Smooth muscle cell (in vitro differentiated cells): ENCODE measurements at regions not wholly inside any gene's neighbourhood (a gene's known extent, or its start where the extent isn't known, plus 50 kb on each side); places are given as distances from the start of the nearest gene placed in this dataset.
"Not testable (repeated sequence)": the region's sequence is repeated elsewhere in the genome, so short reads cannot be mapped to it uniquely, and the experiment has no call there.

Source experiments
- DNase-seq: peaks from one replicate; lab custom pipeline; 2025; ENCODE audit not compliant: unreplicated experiment; lab: John Stamatoyannopoulos, UW
- H2AFZ ChIP-seq: fragments of 200-600 bp; sonication (generic); 2 replicates; pipeline ENCODE4 v1.6.0; 2016; ENCODE audit warnings: antibody characterized with exemption, low read depth, mild to moderate bottlenecking
- H3F3A ChIP-seq: fragments of 200-600 bp; sonication (generic); 2 replicates; pipeline ENCODE4 v1.6.0; 2017; ENCODE audit warnings: antibody characterized with exemption, low read depth
- H3K27ac ChIP-seq: fragments of 200-600 bp; sonication (generic); 2 replicates; pipeline ENCODE4 v1.5.1; 2016; ENCODE audit warnings: low read depth, mild to moderate bottlenecking
- H3K27me3 ChIP-seq: fragments of 200-600 bp; sonication (generic); 2 replicates; pipeline ENCODE4 v1.6.1; 2016; ENCODE audit warnings: low read depth, mild to moderate bottlenecking
- H3K36me3 ChIP-seq: fragments of 200-600 bp; sonication (generic); 2 replicates; pipeline ENCODE4 v1.5.1; 2016; ENCODE audit warnings: low read depth
- H3K4me1 ChIP-seq: fragments of 200-600 bp; sonication (generic); 2 replicates; pipeline ENCODE4 v1.5.1; 2016; ENCODE audit warnings: low read depth
- H3K4me2 ChIP-seq: fragments of 200-600 bp; sonication (generic); 2 replicates; pipeline ENCODE4 v1.6.0; 2016; ENCODE audit warnings: mild to moderate bottlenecking
- H3K4me3 ChIP-seq: fragments of 200-600 bp; sonication (generic); 2 replicates; pipeline ENCODE4 v1.5.1; 2016; ENCODE audit warnings: mild to moderate bottlenecking
- H3K79me2 ChIP-seq: fragments of 200-600 bp; sonication (generic); 2 replicates; pipeline ENCODE4 v1.6.0; 2016; ENCODE audit warnings: low read depth, mild to moderate bottlenecking
- H3K9ac ChIP-seq: fragments of 200-600 bp; sonication (generic); 2 replicates; pipeline ENCODE4 v1.6.0; 2016; ENCODE audit warnings: low read depth
- H3K9me3 ChIP-seq: fragments of 200-600 bp; sonication (generic); replicated peaks from 2 replicates; pipeline ENCODE4 v1.5.1; 2016; ENCODE audit warnings: low read depth
- H4K20me1 ChIP-seq: fragments of 200-600 bp; sonication (generic); 2 replicates; pipeline ENCODE4 v1.6.0; 2016; ENCODE audit warnings: low read depth
- WGBS: methylation state at CpG from one replicate; pipeline ENCODE4 v1.1.7; 2016; ENCODE audit warnings: low lambda C conversion rate; 5-methylcytosine and 5-hydroxymethylcytosine counted together
- TF ChIP-seq, protein P1 (sequence below): fragments of 200-600 bp; sonication (generic); IDR thresholded peaks from 2 replicates; pipeline ENCODE4 v1.5.1; 2017; ENCODE audit warnings: borderline replicate concordance, mild to moderate bottlenecking, antibody characterized with exemption; ENCODE audit not compliant: insufficient read depth, poor library complexity, severe bottlenecking

DNA sequence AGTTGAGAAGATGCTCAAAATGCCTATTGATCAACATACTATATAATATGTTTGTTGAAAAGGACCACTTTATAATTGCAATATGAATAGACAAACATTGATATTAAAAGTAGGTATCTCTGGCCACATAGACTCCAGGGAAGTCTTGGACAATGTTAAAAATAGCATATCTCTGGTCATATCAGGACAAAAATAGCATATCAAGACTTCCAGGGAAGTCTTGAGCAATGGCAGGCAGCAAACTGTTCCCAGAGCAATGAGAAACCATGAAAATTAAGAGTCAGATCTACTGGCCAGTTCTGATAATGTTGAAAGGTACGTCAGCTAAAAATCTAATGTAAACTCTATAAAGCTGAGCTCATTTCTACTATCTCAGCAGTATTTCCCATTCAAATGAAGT is 1130.3 kb upstream of the CITED2 start:
- H3K9ac ChIP-seq: no peak overlapping the region
- no peak overlapping the region for H3K4me2 ChIP-seq

DNA sequence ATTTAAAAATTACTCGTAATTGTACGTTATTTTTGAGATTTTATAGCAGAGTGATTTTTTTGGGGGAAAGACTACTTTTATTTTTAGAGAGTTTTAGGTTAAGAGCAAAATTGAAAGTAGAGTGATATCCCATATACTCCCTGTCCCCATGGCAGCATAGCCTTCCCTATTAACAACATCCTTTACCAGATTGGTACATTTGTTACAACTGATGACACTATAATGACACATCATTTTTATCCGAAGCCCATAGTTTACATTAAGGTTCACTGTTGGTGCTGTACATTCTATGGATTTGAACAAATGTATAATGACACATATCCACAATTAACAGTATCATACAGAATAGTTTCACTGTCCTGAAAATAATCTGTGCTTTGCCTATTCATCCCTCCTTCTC is 1126.4 kb upstream of the CITED2 start:
- Histone ChIP-seq H4K20me1 (no peaks in the 10 kb centered on the region), H3K4me1 (no peaks in the 10 kb centered on the region), H3K9me3 (no peaks in the 10 kb centered on the region), H3K36me3 (no peaks in the 10 kb centered on the region), H3F3A (no peaks in the 10 kb centered on the region), H3K27ac (no peak overlapping the region), H3K4me3 (no peak overlapping the region), H3K79me2 (no peaks in the 10 kb centered on the region), H2AFZ (no peak overlapping the region), H3K27me3 (no peaks in the 10 kb centered on the region), H3K4me2 (no peak overlapping the region), H3K9ac (no peak overlapping the region)
- no peak for DNase-seq
- TF ChIP-seq, protein P1, sequence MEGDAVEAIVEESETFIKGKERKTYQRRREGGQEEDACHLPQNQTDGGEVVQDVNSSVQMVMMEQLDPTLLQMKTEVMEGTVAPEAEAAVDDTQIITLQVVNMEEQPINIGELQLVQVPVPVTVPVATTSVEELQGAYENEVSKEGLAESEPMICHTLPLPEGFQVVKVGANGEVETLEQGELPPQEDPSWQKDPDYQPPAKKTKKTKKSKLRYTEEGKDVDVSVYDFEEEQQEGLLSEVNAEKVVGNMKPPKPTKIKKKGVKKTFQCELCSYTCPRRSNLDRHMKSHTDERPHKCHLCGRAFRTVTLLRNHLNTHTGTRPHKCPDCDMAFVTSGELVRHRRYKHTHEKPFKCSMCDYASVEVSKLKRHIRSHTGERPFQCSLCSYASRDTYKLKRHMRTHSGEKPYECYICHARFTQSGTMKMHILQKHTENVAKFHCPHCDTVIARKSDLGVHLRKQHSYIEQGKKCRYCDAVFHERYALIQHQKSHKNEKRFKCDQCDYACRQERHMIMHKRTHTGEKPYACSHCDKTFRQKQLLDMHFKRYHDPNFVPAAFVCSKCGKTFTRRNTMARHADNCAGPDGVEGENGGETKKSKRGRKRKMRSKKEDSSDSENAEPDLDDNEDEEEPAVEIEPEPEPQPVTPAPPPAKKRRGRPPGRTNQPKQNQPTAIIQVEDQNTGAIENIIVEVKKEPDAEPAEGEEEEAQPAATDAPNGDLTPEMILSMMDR: no peak
- 93% methylated on average over 3 of the region's 3 CpGs for WGBS

More for the DNA sequence above, 1130.3 kb upstream of the CITED2 start:
- WGBS: 71% methylated on average over 1 of the region's 1 CpG
- Histone ChIP-seq H3K27ac (no peak overlapping the region), H3K36me3 (no peaks in the 10 kb centered on the region), H3K9me3 (no peaks in the 10 kb centered on the region), H2AFZ (no peak overlapping the region), H3K4me3 (no peak overlapping the region), H3F3A (no peaks in the 10 kb centered on the region), H4K20me1 (no peaks in the 10 kb centered on the region), H3K4me1 (no peaks in the 10 kb centered on the region), H3K79me2 (no peaks in the 10 kb centered on the region), H3K27me3 (no peaks in the 10 kb centered on the region)
- no peak for DNase-seq
- TF ChIP-seq, protein P1: no peak

DNA sequence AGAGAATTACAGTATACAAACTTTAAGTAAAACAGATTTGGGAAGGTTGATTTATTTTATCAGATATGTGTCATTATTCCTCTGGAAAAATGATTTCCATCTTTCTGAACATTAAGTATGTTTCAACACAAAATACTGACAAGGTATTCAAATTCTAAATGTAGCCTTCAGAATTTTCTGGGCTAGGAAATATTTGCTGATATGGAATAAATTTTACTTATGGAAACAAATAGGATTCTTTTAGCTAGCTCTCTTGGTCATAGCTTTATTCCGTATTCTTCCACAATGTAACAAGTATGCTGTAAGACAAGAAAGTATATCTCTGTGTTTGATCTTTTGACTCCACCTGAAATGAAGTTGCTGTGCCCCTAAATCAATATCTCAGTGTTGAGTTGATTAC is 1125.2 kb upstream of the CITED2 start:
- no peak for DNase-seq
- no peaks in the 10 kb centered on the region for H3K4me1 ChIP-seq
- no peaks in the 10 kb centered on the region for H3K36me3 ChIP-seq
- no peaks in the 10 kb centered on the region for H3K27me3 ChIP-seq
- peak overlapping the region; percentile 67 for H2AFZ ChIP-seq
- no peaks in the 10 kb centered on the region for H3K79me2 ChIP-seq
- no peak overlapping the region for H3K4me3 ChIP-seq
- H4K20me1 ChIP-seq: no peaks in the 10 kb centered on the region
- H3F3A ChIP-seq: no peaks in the 10 kb centered on the region
- TF ChIP-seq, protein P1: no peak
- WGBS: 77% methylated on average over 1 of the region's 1 CpG
- no peak overlapping the region for H3K9ac ChIP-seq
- H3K9me3 ChIP-seq: no peaks in the 10 kb centered on the region
- H3K4me2 ChIP-seq: no peak overlapping the region
- no peak overlapping the region for H3K27ac ChIP-seq

DNA sequence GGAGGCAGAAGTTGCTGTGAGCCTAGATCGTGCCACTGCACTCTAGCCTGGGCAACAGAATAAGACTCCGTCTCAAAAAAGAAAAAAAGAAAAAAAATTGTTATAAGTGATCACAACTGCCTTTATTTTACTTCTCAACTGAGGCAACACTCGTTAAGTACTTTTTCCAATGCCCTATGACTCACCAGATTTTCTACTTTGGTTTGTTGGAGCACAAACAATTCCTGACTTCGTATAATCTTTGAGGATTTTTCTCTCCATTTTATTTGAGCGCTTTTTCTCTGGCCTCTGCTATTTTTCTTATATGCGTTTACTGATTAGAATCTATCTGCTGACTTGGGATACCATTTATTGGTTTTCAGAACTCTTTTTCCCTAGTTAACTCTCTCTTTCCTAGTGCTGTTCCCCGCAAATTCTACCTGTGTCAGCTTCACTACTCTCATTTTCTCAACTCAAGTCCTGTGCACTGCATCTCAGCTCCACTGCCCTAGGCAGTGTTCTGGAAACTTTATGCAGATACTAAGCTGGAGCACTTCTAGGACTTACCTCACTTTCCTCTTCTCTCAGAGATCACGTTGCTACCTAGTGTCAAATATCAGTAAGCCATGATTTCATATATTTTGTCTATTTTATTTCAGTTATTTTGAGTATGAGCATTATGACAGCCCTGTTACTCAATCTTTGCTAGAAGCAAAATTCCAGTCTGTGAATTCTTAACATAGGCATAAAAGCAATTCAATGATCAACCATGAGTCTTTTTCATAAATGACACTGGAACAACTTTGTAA is 1120.1 kb upstream of the CITED2 start:
- TF ChIP-seq, protein P1: no peak
- H3K27ac ChIP-seq: peak overlapping the region; percentile 14
- peaks cover 7% of the 10 kb centered on the region for H3K4me1 ChIP-seq
- H3K9ac ChIP-seq: no peak overlapping the region
- no peaks in the 10 kb centered on the region for H3K27me3 ChIP-seq
- H2AFZ ChIP-seq: peak overlapping the region; percentile 9
- peak overlapping the region; percentile 16 for H3K4me2 ChIP-seq
- H3K9me3 ChIP-seq: no peaks in the 10 kb centered on the region
- H3F3A ChIP-seq: no peaks in the 10 kb centered on the region
- H3K79me2 ChIP-seq: no peaks in the 10 kb centered on the region
- DNase-seq: no peak
- WGBS: 57% methylated on average over 8 of the region's 8 CpGs
- no peaks in the 10 kb centered on the region for H4K20me1 ChIP-seq
- no peaks in the 10 kb centered on the region for H3K36me3 ChIP-seq
- H3K4me3 ChIP-seq: no peak overlapping the region

DNA sequence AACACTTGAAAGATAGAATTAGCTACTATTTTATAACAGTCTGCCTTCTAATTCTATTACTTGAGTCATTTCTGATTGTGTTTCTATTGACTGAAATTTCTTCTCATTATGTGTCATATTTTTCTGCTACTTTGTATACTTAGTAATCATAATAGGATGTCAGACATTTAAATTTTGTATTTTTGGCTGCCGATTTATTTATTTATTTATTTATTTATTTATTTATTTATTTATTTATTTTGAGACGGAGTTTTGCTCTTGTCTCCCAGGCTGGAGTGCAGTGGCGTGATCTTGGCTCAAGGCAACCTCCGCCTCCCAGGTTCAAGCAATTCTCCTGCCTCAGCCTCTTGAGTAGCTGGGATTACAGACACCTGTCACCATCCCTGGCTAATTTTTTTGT is 1119.0 kb upstream of the CITED2 start:
- not testable (repeated sequence) for H3K79me2 ChIP-seq, H3F3A ChIP-seq, H3K27me3 ChIP-seq, H3K9me3 ChIP-seq, H3K27ac ChIP-seq, H3K4me2 ChIP-seq, DNase-seq, H4K20me1 ChIP-seq, H3K36me3 ChIP-seq, H3K4me3 ChIP-seq, H3K9ac ChIP-seq, H2AFZ ChIP-seq, H3K4me1 ChIP-seq
- WGBS: 95% methylated on average over 4 of the region's 4 CpGs
